ENCODE measurements at regions not wholly inside any gene's neighbourhood (a gene's known extent, or its start where the extent isn't known, plus 50 kb on each side); places are given as distances from the start of the nearest gene placed in this dataset.

DNA sequence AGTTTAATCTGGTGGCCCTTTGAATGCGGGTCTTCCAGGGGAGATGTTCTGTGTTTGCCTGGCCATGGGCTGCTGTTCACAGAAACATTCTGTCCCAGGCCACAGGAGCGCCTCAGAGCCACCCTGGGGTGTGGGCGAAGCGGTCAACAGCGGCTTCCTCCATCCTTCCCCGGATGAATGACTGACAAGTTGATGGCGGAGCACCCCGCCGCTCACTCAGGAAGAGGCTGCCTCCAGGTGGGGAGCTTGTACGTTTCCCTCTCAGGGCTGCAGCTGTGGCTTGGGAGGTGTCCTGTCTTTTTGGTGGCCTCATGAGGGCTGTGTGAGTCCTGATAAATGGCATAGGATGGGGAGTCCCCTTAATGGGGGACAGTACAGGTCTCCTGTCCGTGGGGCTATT lies 178.4 kb downstream of the NRN1 start:
- TF ChIP-seq, protein P1, sequence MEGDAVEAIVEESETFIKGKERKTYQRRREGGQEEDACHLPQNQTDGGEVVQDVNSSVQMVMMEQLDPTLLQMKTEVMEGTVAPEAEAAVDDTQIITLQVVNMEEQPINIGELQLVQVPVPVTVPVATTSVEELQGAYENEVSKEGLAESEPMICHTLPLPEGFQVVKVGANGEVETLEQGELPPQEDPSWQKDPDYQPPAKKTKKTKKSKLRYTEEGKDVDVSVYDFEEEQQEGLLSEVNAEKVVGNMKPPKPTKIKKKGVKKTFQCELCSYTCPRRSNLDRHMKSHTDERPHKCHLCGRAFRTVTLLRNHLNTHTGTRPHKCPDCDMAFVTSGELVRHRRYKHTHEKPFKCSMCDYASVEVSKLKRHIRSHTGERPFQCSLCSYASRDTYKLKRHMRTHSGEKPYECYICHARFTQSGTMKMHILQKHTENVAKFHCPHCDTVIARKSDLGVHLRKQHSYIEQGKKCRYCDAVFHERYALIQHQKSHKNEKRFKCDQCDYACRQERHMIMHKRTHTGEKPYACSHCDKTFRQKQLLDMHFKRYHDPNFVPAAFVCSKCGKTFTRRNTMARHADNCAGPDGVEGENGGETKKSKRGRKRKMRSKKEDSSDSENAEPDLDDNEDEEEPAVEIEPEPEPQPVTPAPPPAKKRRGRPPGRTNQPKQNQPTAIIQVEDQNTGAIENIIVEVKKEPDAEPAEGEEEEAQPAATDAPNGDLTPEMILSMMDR (IDR thresholded peaks at IDR 0.05), result no peak
- no peak for TF ChIP-seq ATF6 (CRISPR knock-in tag; IDR thresholded peaks at IDR 0.05)

Measured in WTC11 (cell line).